ENCODE measurements at regions not wholly inside any gene's neighbourhood (a gene's known extent, or its start where the extent isn't known, plus 50 kb on each side); places are given as distances from the start of the nearest gene placed in this dataset.

GRCh38 chr5:75839547-75839946 is 122.3 kb upstream of the POC5 start:
- H3K36me3 Mint-ChIP-seq (ENCODE audit: low read depth, unreplicated experiment) = no peaks in the 10 kb centered on the region
- no peaks in the 10 kb centered on the region for H3K9me3 Mint-ChIP-seq (ENCODE audit: unreplicated experiment)
- no peak for TF ChIP-seq CTCF (IDR thresholded peaks at IDR 0.05; ENCODE audit: unreplicated experiment)
- peaks cover 2% of the 10 kb centered on the region for H3K27me3 Mint-ChIP-seq (ENCODE audit: unreplicated experiment)
- H3K27ac Mint-ChIP-seq (ENCODE audit: unreplicated experiment) = no peak overlapping the region
- no peaks in the 10 kb centered on the region for H3K4me1 Mint-ChIP-seq (ENCODE audit: unreplicated experiment)
- no peak for DNase-seq (ENCODE audit: low spot score)
- H3K4me3 Mint-ChIP-seq (ENCODE audit: unreplicated experiment) = no peak overlapping the region

GRCh38 chr5:75837258-75837841 is 120.1 kb upstream of the POC5 start:
- H3K9me3 Mint-ChIP-seq (ENCODE audit: unreplicated experiment) = no peaks in the 10 kb centered on the region
- H3K4me1 Mint-ChIP-seq (ENCODE audit: unreplicated experiment) = no peaks in the 10 kb centered on the region
- no peaks in the 10 kb centered on the region for H3K36me3 Mint-ChIP-seq (ENCODE audit: low read depth, unreplicated experiment)
- H3K27ac Mint-ChIP-seq (ENCODE audit: unreplicated experiment) = no peak overlapping the region
- H3K4me3 Mint-ChIP-seq (ENCODE audit: unreplicated experiment) = no peak overlapping the region
- no peaks in the 10 kb centered on the region for H3K27me3 Mint-ChIP-seq (ENCODE audit: unreplicated experiment)
- no peak for DNase-seq (ENCODE audit: low spot score)
- no peak for TF ChIP-seq CTCF (IDR thresholded peaks at IDR 0.05; ENCODE audit: unreplicated experiment)

GRCh38 chr5:75831561-75831960 is 114.3 kb upstream of the POC5 start:
- TF ChIP-seq CTCF (IDR thresholded peaks at IDR 0.05; ENCODE audit: unreplicated experiment) = no peak
- no peaks in the 10 kb centered on the region for H3K9me3 Mint-ChIP-seq (ENCODE audit: unreplicated experiment)
- no peaks in the 10 kb centered on the region for H3K4me1 Mint-ChIP-seq (ENCODE audit: unreplicated experiment)
- H3K4me3 Mint-ChIP-seq (ENCODE audit: unreplicated experiment) = no peak overlapping the region
- no peaks in the 10 kb centered on the region for H3K36me3 Mint-ChIP-seq (ENCODE audit: low read depth, unreplicated experiment)
- DNase-seq (ENCODE audit: low spot score) = no peak
- no peak overlapping the region for H3K27ac Mint-ChIP-seq (ENCODE audit: unreplicated experiment)
- no peaks in the 10 kb centered on the region for H3K27me3 Mint-ChIP-seq (ENCODE audit: unreplicated experiment)

- no peaks in the 10 kb centered on the region for H3K36me3 Mint-ChIP-seq (ENCODE audit: low read depth, unreplicated experiment)
- no peaks in the 10 kb centered on the region for H3K9me3 Mint-ChIP-seq (ENCODE audit: unreplicated experiment)
- TF ChIP-seq CTCF (IDR thresholded peaks at IDR 0.05; ENCODE audit: unreplicated experiment) = no peak
- DNase-seq (ENCODE audit: low spot score) = no peak
- H3K4me1 Mint-ChIP-seq (ENCODE audit: unreplicated experiment) = no peaks in the 10 kb centered on the region
- H3K4me3 Mint-ChIP-seq (ENCODE audit: unreplicated experiment) = no peak overlapping the region
- H3K27ac Mint-ChIP-seq (ENCODE audit: unreplicated experiment) = no peak overlapping the region
- no peaks in the 10 kb centered on the region for H3K27me3 Mint-ChIP-seq (ENCODE audit: unreplicated experiment)
Observed at GRCh38 chr5:75828029-75828428, 110.8 kb upstream of the POC5 start.

GRCh38 chr5:75824323-75824722 is 107.1 kb upstream of the POC5 start:
- no peaks in the 10 kb centered on the region for H3K9me3 Mint-ChIP-seq (ENCODE audit: unreplicated experiment)
- no peak overlapping the region for H3K27ac Mint-ChIP-seq (ENCODE audit: unreplicated experiment)
- TF ChIP-seq CTCF (IDR thresholded peaks at IDR 0.05; ENCODE audit: unreplicated experiment) = no peak
- H3K4me3 Mint-ChIP-seq (ENCODE audit: unreplicated experiment) = no peak overlapping the region
- H3K36me3 Mint-ChIP-seq (ENCODE audit: low read depth, unreplicated experiment) = no peaks in the 10 kb centered on the region
- DNase-seq (ENCODE audit: low spot score) = no peak
- H3K4me1 Mint-ChIP-seq (ENCODE audit: unreplicated experiment) = no peaks in the 10 kb centered on the region
- no peaks in the 10 kb centered on the region for H3K27me3 Mint-ChIP-seq (ENCODE audit: unreplicated experiment)
